NCI-H748 (cell line): ENCODE measurements at regions not wholly inside any gene's neighbourhood (a gene's known extent, or its start where the extent isn't known, plus 50 kb on each side); places are given as distances from the start of the nearest gene placed in this dataset.

Experiments used
- DNase-seq: peaks from one replicate; lab custom pipeline; 2025; ENCODE audit not compliant: unreplicated experiment; lab: John Stamatoyannopoulos, UW

DNA sequence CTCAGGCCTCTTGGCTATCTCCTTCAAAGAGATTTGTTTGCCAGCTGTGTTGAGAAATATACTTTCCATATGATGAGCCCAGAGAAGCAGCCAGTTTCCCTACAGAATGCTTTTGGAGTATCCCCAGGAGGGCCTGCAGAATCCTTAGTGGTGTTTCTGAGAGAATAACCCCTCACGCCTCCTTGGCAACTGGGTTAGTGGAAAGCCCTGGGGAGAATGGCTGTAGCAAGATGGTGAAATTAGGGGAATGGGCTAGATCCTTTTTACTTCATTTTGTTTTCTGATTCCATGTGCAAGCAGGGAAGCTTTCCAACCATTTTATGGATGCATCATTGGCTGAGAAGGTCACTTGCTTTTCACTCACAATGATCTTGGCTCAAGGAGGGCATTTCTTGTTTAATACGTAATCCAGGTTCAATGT is 364.6 kb downstream of the DMRT2 start:
- no peak for DNase-seq

DNA sequence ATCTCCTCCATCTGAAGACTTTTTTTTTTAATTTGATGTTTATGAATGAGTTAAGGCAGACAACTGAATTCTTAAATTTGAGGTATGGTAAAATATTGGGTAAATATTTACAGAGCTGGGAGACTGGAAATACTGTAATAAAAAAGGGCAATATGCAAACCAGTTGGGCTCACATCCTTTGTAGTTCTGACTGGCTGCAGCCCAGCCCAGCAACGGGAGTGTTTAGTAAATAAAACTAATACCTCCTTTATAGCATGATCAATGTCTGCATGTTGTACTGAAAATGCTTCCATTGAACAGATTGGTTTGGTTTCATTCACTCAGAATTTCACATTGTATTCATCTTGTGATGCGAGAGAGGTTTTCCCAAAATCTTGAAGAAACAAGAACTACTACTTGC is 365.0 kb downstream of the DMRT2 start:
- no peak for DNase-seq

DNA sequence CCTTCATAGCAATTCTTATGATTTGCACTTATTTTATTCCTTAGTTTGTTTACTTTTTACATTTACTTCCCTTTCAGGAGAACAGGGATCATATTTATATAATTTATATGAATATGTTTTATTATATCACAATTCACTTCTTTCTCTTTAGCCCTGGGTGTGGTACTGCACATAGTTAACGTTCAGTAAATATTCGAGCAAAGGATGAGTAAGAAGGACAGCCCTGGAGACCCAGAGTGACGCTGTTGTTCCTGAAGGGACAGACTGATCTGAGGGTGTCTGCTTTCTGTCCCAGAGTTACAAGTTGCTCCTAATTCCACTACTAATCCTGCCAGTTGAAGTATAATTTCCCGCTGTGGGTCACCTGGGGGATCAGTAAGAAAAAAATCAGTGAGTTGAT is 366.1 kb downstream of the DMRT2 start:
- DNase-seq: no peak

DNA sequence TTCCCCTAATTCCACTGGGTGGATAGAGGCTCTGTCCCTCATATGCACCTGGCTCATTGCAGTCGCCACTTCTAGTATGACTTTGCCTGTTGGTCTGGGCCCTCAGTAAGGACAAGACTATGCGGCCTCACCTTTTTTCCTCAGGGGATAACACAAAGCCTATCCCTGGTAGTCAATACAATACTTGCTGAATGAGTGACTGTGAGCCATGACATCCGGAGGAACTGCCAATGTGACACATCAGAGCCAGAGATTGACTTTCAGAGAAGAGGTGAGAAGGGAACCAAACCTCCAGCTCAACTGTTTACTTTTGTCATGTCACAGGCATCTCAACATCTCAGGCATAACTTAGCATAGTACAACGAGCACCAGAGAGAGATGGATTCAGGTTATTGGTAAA is 371.3 kb downstream of the DMRT2 start:
- DNase-seq: no peak

DNA sequence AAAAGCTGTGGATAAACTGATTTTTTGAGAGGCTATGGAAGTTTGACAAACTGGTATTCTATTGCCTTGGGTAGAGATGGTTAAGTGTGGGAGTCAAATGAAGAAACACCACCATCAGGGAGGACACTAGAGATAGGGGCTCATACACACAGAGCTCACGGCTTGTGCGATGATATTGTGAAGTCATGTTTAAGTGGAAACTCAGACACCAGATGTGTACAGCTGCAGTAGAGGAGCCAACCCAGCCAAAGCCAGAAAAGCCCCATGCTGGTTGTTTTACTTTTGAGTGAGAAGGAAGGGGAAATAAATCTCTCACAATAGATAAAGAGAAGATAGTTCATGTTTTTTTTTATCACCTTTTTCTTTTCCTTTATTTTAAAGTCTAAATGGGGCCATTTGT is 377.7 kb downstream of the DMRT2 start:
- no peak for DNase-seq

DNA sequence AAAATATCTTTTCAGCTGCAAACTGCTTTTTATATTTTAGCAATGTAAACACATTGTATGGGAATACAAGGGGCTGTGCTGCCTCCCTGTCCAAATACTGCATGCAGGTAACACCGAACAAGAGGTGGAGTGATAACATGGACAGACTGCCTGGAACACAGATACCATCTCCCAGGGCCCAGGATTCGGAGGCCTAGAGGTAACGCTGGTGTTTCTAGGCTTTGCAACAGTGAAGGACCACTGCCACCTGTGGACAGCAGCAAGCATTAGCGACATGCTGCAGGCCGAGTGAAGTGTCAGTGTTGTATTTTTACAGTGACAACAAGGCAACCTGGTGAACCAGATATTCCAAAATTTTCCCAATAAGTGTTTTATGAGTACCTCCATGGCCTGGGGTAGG is 379.1 kb downstream of the DMRT2 start:
- DNase-seq: peak; percentile 64

DNA sequence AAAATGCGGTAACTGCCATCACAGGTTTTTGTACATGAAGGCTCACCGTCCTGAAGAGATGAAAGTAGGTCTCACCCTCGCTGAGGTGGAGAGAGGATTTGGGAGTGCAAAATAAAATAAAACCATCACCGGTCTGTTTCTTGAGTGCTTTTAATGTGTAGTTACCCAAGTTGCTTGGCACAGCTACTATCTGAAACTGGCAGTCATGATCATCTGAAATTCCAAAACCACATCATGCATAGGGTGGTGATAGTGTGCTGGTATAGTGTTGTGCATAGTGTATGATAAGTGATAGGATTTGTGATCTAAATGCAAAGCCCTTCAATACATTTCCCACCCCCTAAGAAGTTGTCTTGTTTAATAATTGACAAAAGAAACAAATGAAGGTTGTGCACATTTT is 381.3 kb downstream of the DMRT2 start:
- no peak for DNase-seq

DNA sequence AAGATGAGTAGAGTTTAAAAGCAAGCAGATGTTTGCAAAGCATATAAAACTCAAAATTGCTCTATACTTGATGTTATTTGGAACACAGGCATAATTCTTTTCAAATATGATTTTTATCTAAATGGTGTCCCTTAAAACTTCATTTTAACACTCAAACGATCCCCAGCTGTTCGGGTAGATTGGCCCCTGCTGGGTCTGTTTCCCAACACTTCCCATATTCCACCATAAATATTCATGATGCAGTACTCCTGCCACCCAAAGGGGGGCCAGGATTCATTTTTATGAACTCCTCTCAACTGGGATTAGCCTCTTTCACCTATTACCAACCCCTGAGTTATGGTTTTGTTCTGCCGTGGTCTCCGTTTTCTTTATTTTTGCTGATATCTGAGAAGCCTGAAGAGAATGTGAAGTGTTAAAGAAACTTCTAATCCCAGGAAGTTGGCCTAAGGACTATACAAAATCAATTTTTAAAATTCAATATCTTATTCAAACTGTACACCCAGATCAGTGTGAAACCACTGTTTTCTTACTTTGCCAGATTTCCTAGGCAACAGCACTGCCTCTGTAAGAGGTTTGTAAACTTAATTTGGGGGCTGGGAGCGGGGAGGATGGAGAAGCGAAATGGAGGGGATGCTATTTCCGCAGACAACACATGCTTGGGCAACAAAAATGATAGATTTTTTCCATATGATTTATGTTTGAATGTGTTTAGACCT is 384.1 kb downstream of the DMRT2 start:
- DNase-seq: peak; percentile 18

DNA sequence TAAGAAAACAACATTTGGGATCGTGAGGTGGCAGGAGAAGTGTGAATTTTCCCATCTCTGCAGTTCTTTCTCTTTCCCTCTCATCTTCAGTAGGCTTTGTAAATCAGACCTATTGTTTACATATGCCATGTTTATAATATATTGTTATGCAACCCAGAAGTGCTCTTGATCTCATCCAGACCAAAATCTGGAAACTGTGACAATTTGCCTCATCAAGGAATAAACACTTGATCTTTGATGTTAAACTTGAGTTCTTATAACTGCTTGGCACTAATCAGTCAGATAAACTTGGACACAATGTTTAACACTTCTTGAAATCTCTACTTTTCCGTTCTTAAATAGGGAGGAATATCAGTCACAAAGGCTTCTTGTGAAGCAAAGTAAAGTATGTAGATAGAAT is 384.7 kb downstream of the DMRT2 start:
- no peak for DNase-seq

DNA sequence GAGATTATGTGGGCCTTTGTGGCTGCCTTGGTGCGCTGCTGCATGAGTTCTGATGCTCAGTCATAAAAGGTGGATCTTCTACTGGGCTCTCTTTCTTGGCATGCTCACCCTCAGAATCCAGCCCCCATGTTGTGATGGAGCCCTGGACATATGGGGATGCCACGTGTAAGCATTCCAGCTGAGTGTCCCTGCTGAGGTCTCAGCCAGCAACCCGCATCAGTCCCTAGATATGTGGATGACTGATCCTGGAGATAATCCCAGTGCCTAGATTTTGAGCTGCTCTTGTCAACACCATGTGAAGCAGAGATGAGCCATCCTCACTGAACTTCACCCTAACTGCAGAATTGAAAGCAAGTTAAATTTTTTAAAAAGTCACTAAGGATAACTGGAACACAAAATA is 390.1 kb downstream of the DMRT2 start:
- DNase-seq: no peak

DNA sequence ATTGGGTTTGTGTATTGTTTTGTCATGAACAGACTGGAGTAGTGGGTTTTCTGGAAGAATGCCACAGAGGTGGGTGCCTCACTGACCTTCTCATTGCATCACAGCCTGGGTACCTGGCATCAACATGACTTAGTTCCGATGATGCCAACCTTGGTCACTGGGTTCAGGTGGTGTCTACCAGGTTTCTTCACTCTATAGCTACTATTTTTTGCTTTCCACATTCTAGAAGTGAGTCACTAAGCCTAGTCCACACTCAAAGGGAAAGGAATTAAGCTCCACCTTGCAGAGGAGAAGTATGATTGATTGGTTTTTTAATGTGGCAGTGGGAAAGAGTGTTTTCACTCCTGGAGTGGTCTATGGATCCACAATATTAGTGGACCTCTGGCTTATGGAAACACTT is 391.9 kb downstream of the DMRT2 start:
- no peak for DNase-seq

DNA sequence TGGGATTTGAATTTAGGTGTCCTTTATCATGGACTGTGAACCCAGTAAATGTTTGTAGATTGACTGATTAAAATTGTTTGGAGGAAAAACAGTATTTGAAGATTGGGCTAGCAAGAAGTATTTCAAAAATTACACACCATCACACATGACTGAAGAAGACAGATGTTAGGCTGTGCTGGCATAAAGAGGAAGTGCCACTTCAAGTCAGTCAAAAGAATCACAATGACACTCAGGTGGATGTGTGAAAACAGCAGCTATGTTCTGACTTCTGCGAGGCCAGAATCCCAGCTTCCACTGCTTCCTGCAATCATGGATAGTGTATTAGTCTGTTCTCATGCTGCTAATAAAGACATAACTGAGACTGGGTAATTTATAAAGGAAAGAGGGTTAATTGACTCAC is 393.3 kb downstream of the DMRT2 start:
- no peak for DNase-seq

DNA sequence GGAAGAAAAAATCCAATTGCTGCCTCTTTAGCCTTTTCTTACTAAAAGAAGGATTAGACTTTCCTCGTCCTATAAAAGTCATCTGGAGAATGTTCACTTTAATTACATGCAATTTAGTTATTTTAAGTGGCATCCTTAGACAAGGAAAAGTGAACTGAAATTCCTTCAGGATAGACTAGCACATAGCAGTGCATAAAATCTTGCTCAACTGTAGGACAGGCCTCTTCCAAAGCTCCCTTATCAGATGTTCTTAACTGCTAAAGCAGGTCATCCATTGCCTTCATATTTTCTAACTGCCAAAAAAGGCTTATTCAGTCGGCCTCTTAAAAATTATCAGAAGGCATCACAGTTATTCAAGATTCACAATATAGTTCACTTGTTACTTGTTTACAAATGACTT is 396.5 kb downstream of the DMRT2 start:
- no peak for DNase-seq

DNA sequence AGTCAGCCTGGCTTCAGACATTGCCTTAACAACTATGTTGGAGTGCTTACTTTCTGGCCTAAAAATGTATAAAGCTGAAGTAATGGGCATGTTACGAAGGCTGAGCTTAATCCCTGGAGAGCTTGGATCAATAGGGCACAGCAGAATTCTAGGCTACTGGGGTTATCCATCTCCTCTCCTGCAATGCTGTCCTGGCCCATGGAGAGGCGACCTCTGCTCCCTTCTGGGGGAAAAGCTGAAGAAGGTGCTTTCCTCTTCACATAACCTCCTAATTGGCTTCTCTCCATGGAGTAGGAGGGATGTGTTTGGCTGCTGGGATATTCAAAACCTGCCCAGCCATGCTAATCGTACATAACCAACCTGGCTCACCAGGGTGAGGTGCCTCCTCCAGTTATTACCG is 403.5 kb downstream of the DMRT2 start:
- DNase-seq: peak; percentile 5

DNA sequence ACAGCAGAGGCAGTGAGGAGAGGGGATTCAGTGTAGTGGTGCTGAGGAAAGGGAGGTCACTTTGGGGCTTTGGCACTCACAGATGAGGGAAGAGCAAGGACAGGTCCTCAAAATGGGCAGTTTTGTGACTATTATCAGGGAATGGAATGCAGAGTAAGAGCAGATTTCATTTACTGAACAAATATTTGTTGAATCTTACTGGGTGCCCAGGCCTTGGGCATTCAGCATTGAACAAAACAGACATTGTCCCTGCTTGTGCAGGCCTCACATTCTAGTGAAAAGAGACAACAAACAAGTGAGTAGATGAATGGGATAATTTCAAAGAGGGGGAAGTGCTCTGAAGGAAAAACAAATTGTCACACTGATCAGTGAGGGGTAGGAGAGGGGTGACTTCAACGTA is 404.1 kb downstream of the DMRT2 start:
- peak; percentile 38 for DNase-seq

DNA sequence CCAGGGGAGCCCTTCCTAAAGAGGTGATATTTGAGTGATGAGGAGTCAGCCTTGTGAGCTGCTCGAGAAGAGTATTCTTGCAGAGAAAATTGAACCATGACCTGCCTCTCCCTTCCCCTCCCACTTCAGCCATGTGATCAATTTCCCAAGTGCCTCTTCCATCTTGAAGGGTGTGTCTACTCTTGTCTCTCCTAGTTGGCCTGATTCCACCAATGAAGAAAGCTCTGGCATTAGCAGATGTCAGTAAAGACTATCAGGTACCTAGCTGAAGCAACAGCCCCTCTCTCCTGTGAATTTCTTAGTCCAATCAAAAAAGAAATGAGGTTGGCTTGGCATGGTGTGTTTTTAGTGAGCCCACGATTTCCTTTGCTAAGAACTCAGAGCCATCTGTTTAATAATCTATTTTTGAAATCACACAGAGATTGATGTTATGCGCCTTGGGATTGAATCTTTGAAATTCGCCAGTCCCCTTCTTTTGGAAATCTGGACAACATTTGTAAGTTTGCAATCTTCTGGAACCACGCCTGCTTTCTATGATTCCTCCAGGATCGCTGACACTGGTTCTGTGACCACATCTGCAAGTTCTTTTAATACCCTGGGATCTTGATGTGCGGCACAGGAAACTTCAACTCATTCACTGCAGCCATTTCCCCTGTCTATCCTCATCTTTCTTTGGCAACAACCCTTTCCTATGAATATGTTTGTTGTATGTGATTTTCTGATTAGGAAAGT is 404.6 kb downstream of the DMRT2 start:
- peak; percentile 21 for DNase-seq

DNA sequence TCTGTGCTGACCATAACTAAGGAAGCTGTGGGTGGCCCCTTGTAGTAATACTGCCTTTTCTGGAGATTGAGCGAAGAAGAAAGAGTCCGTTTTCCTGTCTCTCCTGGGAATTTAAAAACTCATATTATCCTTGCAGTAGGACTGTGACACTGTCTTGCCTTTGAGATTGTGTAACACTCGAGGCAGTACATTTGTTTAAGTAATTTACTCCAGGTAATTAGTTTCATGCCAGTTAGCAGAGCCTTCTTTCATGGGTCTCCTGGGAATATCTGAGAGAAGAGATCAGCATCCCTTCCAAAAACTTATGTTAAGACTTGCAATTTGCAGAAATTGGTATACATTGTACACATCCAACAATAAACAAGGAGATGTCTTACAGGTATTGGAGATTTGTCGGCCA is 405.6 kb downstream of the DMRT2 start:
- no peak for DNase-seq

DNA sequence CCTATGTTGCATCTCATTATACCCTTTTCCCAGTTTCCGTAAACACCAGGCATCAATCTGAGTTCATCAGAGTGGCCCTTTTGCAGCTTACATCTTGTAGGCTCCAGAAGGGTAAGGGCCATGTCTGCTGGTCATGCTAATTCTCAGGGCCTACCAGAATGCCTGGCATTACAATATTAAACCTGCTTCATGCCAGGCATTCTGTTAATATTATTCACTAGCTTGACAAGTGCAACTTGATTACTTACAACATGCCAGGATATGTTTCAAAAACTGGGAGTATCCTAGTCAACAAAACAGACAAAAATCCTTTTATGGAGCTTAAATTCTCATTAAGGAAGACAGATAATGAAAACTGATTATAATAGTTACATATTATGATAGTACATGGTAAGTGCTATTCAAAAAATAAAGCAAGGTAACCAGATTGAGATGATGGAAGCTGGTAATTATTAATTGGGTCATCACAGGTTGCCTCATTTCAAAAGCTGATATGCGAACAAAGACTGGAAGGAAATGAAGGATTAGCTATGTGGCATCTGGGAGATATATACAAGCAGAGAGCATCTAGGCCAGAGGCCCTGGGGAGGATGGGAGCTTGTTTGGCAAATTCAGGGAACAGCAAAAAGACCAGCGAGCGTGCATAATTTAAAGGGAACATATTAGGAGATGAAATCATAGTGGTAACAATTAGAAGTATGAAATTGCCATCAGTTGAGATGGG is 406.3 kb downstream of the DMRT2 start:
- DNase-seq: no peak

DNA sequence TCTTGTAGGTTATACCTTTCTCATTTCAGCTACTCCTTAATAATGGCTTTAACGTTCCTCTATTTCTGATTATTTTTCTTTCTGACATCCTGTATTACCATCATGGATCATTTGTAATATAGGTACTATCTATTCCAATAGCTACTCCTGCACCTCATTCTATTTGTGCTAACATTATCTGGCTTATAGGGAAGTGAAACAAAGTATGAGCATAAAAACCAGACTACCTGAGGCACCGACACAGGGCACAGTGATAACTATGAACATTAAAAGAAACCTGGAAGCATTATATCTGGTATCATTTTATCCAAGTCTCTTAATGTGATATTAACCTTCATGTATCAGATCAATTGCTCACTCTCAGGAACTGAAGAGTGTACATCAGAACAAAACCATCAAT is 407.3 kb downstream of the DMRT2 start:
- DNase-seq: no peak

DNA sequence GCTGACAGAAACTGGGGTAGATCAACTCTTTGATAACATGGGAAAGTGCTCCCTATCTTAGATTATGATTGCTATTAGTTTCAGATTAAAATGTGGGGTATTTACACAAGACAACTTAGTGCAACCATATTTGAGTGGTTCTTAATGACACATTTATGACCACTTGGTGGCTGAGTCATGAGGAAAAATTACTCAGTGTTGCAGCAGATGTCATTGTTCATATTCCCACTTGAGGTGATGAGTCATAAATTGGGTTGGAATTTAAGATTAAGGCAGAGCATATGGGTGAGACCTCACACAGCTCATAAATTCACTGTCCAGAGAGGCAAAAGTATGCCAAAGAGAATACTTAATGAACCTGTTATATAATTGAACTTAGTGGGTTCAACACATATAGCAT is 408.3 kb downstream of the DMRT2 start:
- peak; percentile 47 for DNase-seq

DNA sequence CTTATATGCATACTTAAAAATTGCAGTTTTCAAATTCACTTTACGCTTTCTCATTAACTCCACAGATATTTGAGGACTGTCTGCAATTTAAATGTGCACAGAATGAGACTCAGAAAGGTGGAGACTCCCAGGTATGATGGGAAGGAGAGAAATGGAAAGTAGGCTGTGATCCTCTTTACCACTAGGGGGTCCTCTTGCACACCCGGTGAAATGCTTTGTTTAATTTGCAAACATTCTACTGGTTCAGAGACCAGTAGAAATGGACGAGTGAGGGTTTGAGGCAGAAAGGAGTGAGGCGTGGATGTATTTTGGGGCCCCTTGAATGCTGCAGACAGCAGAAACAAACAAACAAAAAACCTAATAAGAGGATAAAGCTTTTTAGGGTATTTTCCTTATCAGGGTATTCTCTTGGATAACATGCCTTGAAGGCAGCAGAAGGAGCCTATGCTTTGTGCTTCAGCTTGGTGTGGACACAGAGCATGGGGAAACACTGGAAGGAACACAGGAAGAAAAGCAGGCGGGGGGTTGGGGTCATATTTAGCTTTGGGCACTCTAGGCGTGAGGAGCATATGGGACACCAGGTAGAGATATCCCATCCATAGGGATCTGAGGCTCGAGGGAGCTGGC is 410.1 kb downstream of the DMRT2 start:
- DNase-seq: peak; percentile 74

DNA sequence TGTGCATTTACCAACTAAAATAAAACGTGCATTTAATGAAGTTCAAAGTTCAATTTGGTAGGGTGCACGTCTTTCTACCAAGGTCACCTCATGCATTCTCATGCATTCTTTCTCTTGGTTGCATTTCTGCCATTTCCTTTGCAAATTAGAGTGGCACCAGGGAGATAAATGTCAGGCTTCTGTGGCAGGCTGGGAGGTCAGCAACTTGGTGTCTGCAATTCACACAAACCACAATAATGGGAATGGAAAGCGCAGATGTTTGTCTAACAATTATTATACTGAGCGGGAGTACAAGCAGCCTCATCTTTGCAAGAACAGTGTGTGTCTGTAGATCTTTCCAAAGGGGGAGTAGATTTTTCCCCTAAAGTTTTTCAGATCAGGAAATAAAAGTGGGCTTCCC is 411.7 kb downstream of the DMRT2 start:
- DNase-seq: peak; percentile 76
